ENCODE measurements at regions not wholly inside any gene's neighbourhood (a gene's known extent, or its start where the extent isn't known, plus 50 kb on each side); places are given as distances from the start of the nearest gene placed in this dataset.

DNA sequence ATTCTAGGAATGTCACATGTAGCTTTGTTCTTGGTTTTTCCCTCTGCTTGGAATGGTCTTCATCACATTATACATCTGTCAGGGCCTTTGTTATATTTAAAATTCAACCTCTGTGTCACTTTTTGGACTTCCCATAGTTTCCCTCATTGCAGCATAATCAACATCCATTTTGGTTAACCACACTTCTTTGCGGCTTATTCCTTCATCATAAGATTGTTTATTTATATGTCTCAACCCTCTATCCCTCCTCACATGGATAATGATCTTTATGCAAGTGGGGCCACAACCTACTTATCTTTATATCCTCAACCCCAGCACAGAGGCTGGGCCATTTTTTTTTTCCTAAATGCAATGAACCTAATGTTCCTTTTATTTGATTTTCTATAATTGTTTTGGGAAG is 260.0 kb upstream of the THBS1 start:
- no peak for DNase-seq (ENCODE audit: extremely low read depth, low read depth, low spot score)

DNA sequence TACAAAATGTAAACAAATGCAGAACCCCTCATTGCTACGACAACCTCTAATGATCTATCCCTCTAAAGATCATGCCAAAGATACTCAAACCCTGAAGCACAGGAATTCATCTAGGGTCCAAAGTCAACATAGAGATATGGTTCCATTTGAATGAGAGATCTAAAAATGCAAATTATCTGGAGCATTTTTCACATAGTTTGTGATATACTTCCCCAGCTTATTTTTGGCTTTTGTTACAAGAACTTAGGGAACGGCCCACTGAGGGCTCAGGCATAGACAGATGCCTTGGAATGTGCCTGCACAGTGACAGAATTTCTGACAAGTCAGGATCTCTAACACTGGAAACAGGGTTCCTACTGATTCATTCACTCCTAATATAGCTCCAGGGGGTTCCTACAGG is 258.9 kb upstream of the THBS1 start:
- DNase-seq (ENCODE audit: extremely low read depth, low read depth, low spot score) = no peak

DNA sequence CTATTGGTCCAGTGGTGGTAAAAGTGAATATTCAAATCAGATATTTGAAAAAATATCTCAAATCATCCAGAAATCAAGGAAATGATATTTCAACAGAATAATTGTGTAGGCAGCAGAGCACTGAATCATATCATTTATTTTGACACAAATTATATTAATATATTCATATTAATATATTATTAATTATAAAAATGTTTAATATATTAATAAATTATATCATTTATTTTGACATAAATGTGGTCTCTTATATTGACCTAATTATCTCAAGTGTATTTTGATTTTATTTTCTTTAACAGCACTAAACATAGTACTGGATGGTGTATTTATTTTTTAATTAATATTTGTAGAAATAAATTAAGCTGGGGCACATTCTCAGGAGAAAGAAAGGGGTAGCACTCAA is 257.7 kb upstream of the THBS1 start:
- DNase-seq (ENCODE audit: extremely low read depth, low read depth, low spot score) = no peak

GRCh38 chr15:39323706-39324105 is 257.2 kb upstream of the THBS1 start:
- DNase-seq (ENCODE audit: extremely low read depth, low read depth, low spot score) = no peak

GRCh38 chr15:39326306-39326975 is 254.4 kb upstream of the THBS1 start:
- DNase-seq (ENCODE audit: extremely low read depth, low read depth, low spot score) = no peak

GRCh38 chr15:39327005-39327730 is 253.7 kb upstream of the THBS1 start:
- no peak for DNase-seq (ENCODE audit: extremely low read depth, low read depth, low spot score)

- no peak for DNase-seq (ENCODE audit: extremely low read depth, low read depth, low spot score)
Measured at GRCh38 chr15:39330061-39330460, 250.8 kb upstream of the THBS1 start.

GRCh38 chr15:39331584-39331983 is 249.3 kb upstream of the THBS1 start:
- DNase-seq (ENCODE audit: extremely low read depth, low read depth, low spot score) = no peak

DNA sequence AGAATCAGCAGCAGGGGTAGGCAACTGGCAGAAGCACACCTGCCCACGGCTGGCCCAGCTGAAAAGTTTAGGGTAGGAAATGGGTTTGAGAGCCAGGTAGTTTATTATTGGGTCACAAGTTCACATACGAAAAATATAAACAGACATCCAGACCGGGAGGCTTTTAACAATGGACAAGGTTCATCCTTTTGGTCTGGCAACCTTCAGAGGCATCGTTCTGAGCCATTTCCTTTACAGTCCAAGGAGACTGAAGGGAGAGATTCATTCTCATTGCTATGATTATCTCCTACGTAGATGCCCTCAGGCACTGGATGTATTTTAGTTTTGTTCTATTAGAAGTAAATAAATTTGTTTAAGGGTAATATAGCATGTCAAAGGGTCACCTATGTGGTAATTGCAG is 248.0 kb upstream of the THBS1 start:
- no peak for DNase-seq (ENCODE audit: extremely low read depth, low read depth, low spot score)

GRCh38 chr15:39333393-39333792 is 247.5 kb upstream of the THBS1 start:
- DNase-seq (ENCODE audit: extremely low read depth, low read depth, low spot score) = no peak

GRCh38 chr15:39333896-39334295 is 247.0 kb upstream of the THBS1 start:
- no peak for DNase-seq (ENCODE audit: extremely low read depth, low read depth, low spot score)

DNA sequence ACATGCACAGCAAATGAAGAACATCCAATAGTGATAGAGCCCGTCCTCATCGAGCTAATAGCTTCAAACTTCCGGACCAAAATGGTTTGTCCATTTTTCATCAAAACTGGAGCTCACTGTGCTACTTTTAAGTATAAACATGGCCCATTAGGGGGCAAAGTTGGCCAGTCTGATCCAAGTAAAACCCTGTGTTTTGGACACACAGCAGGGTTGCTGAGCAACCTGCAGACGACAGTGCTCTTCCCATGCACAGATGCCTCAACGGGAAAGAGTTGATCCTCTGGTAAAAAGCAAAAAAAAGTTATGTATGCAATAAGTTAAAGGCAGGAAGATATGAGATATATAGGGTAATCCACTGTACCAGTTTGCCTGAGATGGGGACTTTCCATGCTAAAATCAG is 244.0 kb upstream of the THBS1 start:
- no peak for DNase-seq (ENCODE audit: extremely low read depth, low read depth, low spot score)

DNA sequence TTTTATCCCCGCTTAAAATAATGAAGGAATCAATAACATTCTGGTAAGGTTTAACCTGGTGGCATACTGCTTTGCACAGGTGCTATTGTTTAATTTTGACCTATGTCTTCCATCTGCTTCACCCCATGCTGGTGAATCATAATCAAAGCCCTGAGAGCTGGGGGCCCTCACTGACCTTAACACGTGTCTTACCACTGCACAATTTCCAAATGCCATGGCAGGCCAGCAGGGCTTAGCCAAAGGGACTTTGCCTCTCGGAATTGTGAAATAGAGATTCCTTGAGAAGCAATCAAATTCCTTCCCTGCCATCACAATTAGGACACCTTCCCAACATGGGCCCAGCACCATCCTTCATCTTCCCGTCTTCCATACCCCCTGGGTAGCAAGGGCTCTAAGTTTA is 242.6 kb upstream of the THBS1 start:
- DNase-seq (ENCODE audit: extremely low read depth, low read depth, low spot score) = no peak

GRCh38 chr15:39340903-39341645 is 239.8 kb upstream of the THBS1 start:
- no peak for DNase-seq (ENCODE audit: extremely low read depth, low read depth, low spot score)

GRCh38 chr15:39344662-39345141 is 236.2 kb upstream of the THBS1 start:
- no peak for DNase-seq (ENCODE audit: extremely low read depth, low read depth, low spot score)

GRCh38 chr15:39345176-39345575 is 235.7 kb upstream of the THBS1 start:
- DNase-seq (ENCODE audit: extremely low read depth, low read depth, low spot score) = no peak

DNA sequence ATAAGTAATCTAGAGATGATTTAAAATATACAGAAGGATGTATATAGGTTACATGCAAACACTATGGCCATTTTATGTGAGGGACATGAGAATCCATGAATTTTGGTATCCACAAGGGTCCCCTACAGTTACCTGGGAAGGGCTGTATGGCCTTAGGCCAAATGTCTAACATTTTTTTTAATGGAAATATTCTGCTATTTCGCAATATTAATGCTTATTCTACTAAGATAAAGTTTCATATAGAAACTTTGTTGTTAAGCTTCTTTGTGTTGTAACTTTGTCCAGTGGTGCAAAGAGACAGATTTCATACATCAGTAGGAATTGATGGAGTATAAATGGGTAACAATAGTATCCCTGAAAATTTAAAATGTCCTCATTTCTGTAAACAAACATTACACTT is 233.4 kb upstream of the THBS1 start:
- DNase-seq (ENCODE audit: extremely low read depth, low read depth, low spot score) = no peak

DNA sequence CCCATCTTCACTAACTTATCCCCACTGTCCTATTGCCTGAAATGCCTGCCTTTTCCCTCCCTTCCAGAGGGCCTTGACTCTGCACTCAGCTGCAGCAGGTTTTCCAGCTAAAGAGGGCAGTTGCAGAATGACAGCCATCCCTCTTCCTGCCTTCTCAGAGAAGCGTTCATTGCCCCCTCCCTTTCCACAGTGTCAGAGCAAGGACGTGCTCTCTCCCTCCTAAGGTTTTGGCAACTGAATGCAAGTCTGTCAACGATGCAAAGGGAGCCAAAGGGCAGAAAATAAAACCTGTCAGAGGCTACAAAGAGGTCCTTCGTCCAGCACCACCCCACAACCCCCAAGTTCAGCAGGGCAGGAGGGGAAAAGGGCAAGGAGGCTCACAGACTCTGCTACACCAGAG is 230.1 kb upstream of the THBS1 start:
- no peak for DNase-seq (ENCODE audit: extremely low read depth, low read depth, low spot score)

GRCh38 chr15:39354189-39354588 is 226.7 kb upstream of the THBS1 start:
- no peak for DNase-seq (ENCODE audit: extremely low read depth, low read depth, low spot score)

- DNase-seq (ENCODE audit: extremely low read depth, low read depth, low spot score) = no peak
Measured at GRCh38 chr15:39357480-39358268, 223.2 kb upstream of the THBS1 start.

DNA sequence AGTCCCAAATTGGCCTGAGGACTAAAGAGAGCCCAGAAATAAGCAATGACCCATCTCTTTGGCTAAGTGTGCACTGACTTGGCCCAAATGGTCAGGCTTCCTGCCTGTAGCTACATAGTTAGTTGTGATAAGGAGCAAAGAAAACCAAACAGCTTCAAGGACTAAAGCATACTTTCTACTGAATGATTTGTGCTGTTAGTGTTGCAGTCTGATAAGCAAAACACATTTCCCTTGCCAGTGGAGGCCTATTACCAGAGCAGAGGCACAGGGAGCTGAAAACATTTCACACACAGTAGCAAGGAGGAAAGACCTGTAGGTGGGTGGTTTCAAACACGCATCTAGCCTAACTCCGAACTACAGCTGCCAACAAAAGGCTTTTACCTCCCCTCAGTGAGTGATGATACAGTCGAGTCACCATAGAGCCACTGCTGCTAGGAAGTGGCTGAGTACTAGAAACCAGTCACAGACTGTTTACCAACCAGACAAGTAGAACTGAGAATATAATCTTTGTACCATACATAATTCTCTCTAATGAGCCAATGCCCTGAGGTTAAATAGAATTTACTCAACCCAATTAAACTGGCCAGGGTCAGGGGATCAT is 222.3 kb upstream of the THBS1 start:
- no peak for DNase-seq (ENCODE audit: extremely low read depth, low read depth, low spot score)
